ENCODE measurements at regions not wholly inside any gene's neighbourhood (a gene's known extent, or its start where the extent isn't known, plus 50 kb on each side); places are given as distances from the start of the nearest gene placed in this dataset.

GRCh38 chr12:23204933-23205778 lies 580.2 kb downstream of the ETNK1 start:
- no peak overlapping the region for H3K4me3 ChIP-seq
- peak; percentile 75 to 96 for TF ChIP-seq CTCF (IDR thresholded peaks at IDR 0.05)

GRCh38 chr12:23209793-23210192 lies 584.8 kb downstream of the ETNK1 start:
- H3K36me3 ChIP-seq = no peaks in the 10 kb centered on the region
- peaks cover 0 to 2% of the 10 kb centered on the region in 2 donors for H3K9me3 ChIP-seq
- H3K4me3 ChIP-seq = no peak overlapping the region
- TF ChIP-seq CTCF (IDR thresholded peaks at IDR 0.05) = no peak
- DNase-seq (ENCODE audit: low spot score) = no peak
- H3K4me1 ChIP-seq = peaks cover 0 to 5% of the 10 kb centered on the region in 2 donors
- H3K27me3 ChIP-seq = no peaks in the 10 kb centered on the region
- H3K27ac ChIP-seq = no peak overlapping the region

More at GRCh38 chr12:23204933-23205778, 580.2 kb downstream of the ETNK1 start:
- no peaks in the 10 kb centered on the region for H3K9me3 ChIP-seq
- H3K27me3 ChIP-seq = no peaks in the 10 kb centered on the region
- no peak for DNase-seq (ENCODE audit: low spot score)
- no peaks in the 10 kb centered on the region for H3K4me1 ChIP-seq
- no peaks in the 10 kb centered on the region for H3K36me3 ChIP-seq
- H3K27ac ChIP-seq = no peak overlapping the region

GRCh38 chr12:23210573-23210972 lies 585.6 kb downstream of the ETNK1 start:
- no peak for TF ChIP-seq CTCF (IDR thresholded peaks at IDR 0.05)
- H3K36me3 ChIP-seq = no peaks in the 10 kb centered on the region
- H3K4me3 ChIP-seq = no peak overlapping the region
- H3K27ac ChIP-seq = no peak overlapping the region
- H3K9me3 ChIP-seq = peaks cover 0 to 10% of the 10 kb centered on the region in 2 donors
- no peaks in the 10 kb centered on the region for H3K27me3 ChIP-seq
- H3K4me1 ChIP-seq = peaks cover 0 to 5% of the 10 kb centered on the region in 2 donors
- DNase-seq (ENCODE audit: low spot score) = no peak

- no peak for DNase-seq (ENCODE audit: low spot score)
- Histone ChIP-seq H3K27me3 (no peaks in the 10 kb centered on the region), H3K36me3 (no peaks in the 10 kb centered on the region), H3K4me3 (no peak overlapping the region), H3K27ac (no peak overlapping the region), H3K9me3 (peaks cover 0 to 16% of the 10 kb centered on the region in 2 donors), H3K4me1 (peaks cover 0 to 5% of the 10 kb centered on the region in 2 donors)
- TF ChIP-seq CTCF (IDR thresholded peaks at IDR 0.05) = no peak
Measured at GRCh38 chr12:23211384-23212320, 586.7 kb downstream of the ETNK1 start.

GRCh38 chr12:23217158-23217557 lies 592.2 kb downstream of the ETNK1 start:
- peaks cover 0 to 16% of the 10 kb centered on the region in 2 donors for H3K9me3 ChIP-seq
- H3K36me3 ChIP-seq = no peaks in the 10 kb centered on the region
- no peak for DNase-seq (ENCODE audit: low spot score)
- H3K4me1 ChIP-seq = peaks cover 0 to 3% of the 10 kb centered on the region in 2 donors
- no peaks in the 10 kb centered on the region for H3K27me3 ChIP-seq
- no peak overlapping the region for H3K27ac ChIP-seq
- no peak overlapping the region for H3K4me3 ChIP-seq
- TF ChIP-seq CTCF (IDR thresholded peaks at IDR 0.05) = no peak

Data from right atrium auricular region (tissue), 2 donors.